HG03095 (cell line): ENCODE measurements at regions not wholly inside any gene's neighbourhood (a gene's known extent, or its start where the extent isn't known, plus 50 kb on each side); places are given as distances from the start of the nearest gene placed in this dataset.

Experiments used
- ATAC-seq: cut with Tn5 transposase; IDR thresholded peaks from one replicate; pipeline ENCODE4 v1.9.1; 2021; ENCODE audit warnings: moderate library complexity; ENCODE audit not compliant: unreplicated experiment

DNA sequence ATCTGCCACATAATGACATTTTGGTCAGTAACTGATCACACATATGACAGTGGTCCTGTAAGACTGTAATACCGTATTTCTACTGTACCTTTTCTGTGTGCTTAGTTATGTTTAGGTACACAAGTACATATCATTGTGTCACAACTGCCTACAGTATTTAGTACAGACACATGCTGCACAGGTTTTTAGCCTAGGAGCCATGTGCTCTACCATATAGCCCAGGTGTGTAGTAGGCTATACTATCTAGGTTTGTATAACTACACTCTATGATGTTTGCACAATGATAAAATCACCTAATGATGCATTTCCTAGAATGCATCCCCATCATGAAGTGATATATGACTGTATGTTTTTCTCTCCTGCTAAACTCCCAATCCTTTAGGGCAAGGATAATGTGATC lies 61.2 kb upstream of the MIR17HG start:
- ATAC-seq: no peak

DNA sequence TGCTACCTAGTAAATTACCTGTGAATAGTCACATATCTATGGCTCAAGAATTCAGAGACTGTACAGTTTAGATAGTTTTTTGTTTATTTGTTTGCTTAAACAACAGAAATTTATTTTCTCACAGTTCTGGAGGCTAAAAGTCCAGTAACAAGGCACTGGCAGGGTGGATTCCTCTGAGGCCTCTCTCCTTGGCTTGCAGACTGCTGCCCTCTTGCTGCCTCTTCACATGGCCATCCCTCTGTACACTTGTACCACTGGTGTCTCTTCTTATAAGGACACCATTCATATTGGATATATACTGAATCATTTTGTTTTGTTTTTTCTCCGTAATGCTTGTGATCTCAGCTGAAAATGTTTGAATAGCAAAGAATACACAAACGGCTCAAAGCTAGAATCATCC lies 56.4 kb upstream of the MIR17HG start:
- no peak for ATAC-seq

DNA sequence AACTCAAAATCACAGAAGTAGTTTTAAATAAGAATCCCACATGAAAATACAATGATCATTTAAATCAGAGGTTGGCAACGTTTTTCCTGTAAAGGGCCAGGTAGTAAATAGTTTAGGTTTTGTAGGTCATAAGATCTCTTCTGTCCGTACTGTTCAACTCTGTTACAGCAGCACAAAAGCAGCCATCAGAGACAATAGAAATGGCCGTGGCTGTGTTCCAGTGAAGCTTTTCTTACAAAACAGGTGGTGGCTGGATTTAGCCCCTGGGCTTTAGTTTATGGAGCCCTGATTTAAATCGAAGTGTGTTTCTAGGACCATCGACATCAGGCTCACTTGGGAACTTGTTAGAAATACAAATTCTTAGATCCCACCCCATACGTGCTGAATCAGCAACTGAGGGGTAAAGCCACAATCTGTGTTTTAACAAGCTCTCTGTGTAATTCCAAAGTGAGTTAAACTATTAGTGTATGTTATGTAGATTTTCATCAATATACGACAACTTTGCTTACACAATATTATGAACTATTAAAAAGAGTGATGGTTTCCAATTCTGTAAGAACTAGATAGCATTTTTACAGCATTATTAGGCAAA lies 54.8 kb upstream of the MIR17HG start:
- ATAC-seq: no peak

DNA sequence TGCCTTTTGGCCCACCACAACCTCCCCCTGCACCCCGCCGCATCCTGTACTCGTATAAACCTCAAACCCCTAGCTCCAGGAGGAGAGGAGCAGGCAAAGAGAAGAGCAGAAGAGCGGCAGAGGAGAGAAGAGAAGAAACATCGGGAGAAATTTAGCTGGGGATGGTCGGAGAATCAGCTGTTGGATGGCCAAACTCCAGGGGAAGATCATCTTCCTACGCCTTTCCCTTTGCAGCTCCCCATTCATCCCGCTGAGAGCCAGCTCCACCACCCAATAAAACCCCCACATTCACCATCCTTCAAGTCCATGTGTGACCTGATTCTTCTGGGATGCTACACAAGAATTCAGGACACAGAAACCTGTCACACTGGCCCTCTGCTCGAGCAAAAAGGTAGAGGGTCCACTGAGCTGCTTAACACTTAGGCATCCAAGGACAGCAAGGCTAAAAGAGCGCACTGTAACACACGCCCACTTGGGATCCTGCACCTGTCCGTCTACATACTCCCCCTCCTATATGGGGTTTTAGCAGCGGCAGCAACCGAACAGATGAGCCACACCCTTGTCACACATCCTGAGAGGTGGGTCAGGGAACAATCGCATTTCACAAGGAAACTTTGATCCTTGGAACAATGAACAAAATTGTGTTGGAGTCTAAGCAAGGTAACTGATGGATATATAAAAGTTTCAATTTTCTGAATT lies 51.6 kb upstream of the MIR17HG start:
- ATAC-seq: no peak

DNA sequence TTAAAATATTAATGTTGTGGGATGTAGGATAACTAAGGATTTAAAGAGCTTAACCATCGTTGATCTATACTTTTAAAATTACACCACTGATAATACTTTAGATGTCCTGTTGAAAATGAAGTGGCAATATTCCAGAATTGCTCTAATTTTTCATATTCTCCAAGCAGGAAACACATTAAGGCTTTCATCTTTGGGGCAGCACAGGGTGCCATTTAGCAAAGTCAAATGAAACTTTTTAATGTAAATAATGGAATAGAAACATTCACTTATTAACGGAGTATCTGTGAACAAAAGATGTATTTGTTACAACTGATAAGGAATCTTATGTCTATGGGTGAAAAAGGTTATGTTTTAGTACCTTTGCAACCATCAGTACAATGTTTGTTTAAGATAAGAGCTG lies 50.0 kb upstream of the MIR17HG start:
- ATAC-seq: no peak
